ENCODE measurements at regions not wholly inside any gene's neighbourhood (a gene's known extent, or its start where the extent isn't known, plus 50 kb on each side); places are given as distances from the start of the nearest gene placed in this dataset.

DNA sequence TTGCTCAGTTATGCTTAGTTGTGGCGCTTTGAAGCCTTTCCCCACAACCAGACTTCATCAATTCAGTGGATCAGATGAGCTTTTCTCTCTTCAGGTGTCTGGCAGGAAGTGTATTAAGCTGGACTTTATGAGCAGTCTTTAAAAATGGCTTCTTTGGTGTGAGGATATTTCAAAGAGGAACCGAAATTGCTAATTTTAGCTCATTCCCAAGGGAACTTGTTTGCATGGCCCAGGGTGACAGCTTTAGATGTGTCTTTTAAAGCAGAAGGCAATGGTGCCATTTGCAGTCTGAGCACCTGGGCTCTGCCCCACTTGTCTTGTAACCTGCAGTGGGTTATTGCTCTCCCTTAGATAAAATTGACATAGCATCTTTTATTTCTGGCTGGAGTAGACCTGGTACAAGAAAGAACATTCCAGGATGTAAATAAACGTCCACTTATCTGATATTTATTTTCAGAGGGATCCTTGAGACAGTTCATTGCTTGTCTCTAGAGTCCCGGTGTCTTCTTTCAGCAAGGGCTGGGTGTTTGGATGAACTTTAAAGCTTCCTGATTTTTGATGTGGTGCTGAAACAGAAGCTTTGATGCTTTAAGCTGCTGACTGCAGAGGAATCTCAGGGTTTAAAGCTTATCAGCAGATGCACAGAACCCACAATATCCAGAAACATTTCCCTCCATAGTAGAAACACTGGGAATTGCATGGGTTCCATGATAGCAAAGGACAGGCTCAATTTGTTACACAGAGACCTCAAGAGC is 241.7 kb downstream of the ADGRL2 start:
- Mint-ChIP-seq H3K27me3 (ENCODE audit: low read depth) (peaks cover 9% of the 10 kb centered on the region), H3K9me3 (no peaks in the 10 kb centered on the region), H3K4me3 (no peak overlapping the region), H3K4me1 (peaks cover 3% of the 10 kb centered on the region), H3K36me3 (no peaks in the 10 kb centered on the region), H3K27ac (no peak overlapping the region)
- no peak for DNase-seq (ENCODE audit: low spot score in 2 of 2, unreplicated experiment in 2 of 2)
- no peak for TF ChIP-seq CTCF (IDR thresholded peaks at IDR 0.05; ENCODE audit: unreplicated experiment)
